ENCODE measurements at regions not wholly inside any gene's neighbourhood (a gene's known extent, or its start where the extent isn't known, plus 50 kb on each side); places are given as distances from the start of the nearest gene placed in this dataset.

DNA sequence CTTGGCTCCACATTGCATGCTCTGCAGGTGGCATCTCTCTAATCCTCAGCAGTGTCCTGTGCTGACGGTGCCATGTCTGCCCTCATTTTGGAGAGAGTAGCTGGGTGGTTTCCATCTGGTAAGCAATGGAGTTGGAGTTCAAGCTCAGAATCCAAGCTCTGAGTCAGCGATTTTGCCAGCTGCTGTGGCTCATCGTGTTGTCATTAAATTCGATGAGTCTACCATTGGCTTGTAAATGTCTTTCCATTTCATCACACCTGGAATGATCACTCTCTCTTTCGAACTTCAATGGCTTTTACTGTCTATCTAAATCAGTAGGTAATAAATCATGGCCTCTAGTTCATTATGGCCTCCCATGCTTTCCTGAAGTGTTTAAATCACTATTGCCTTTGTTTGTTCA lies 378.5 kb upstream of the TSHZ2 start:
- Histone ChIP-seq H2BK5ac (ENCODE audit: low read depth, low read length) (no peak overlapping the region), H3K56ac (replicated peaks; ENCODE audit: insufficient read length, low read depth, low read length) (no peak overlapping the region), H3K4ac (replicated peaks; ENCODE audit: insufficient read length, low read depth, low read length) (no peak overlapping the region), H2BK15ac (ENCODE audit: low read length) (no peak overlapping the region), H3K23me2 (ENCODE audit: low read depth, low read length) (no peaks in the 10 kb centered on the region), H3K79me2 (ENCODE audit: control insufficient read depth in 1 of 2, insufficient read depth in 2 of 2, low read length in 2 of 2) (no peaks in the 10 kb centered on the region), H3K4me2 (ENCODE audit: insufficient read depth in 1 of 2, low read depth in 2 of 2, low read length in 2 of 2) (no peak overlapping the region), H2BK20ac (ENCODE audit: low read length) (no peak overlapping the region), H4K5ac (ENCODE audit: insufficient read length, low read depth, low read length) (no peak overlapping the region), H3K27ac (ENCODE audit: low read depth, low read length) (no peak overlapping the region), H3K4me1 (replicated peaks in 1 of 4; ENCODE audit: control insufficient read depth in 3 of 4, insufficient read depth in 4 of 4, low read length in 3 of 4) (no peaks in the 10 kb centered on the region; a peak in 1 of 7 replicates), H4K91ac (replicated peaks; ENCODE audit: insufficient read length, low read length) (no peak overlapping the region), H3K23ac (ENCODE audit: insufficient read length) (no peak overlapping the region), H4K20me1 (replicated peaks in 1 of 2; ENCODE audit: control insufficient read depth in 1 of 2, insufficient read depth in 2 of 2, low read length in 2 of 2) (no peaks in the 10 kb centered on the region), H3K9me3 (ENCODE audit: insufficient read depth in 2 of 2, low read depth in 1 of 2, low read length in 1 of 2) (no peaks in the 10 kb centered on the region), H3K14ac (ENCODE audit: insufficient read length) (no peak overlapping the region), H2BK120ac (replicated peaks; ENCODE audit: low read depth, low read length) (no peak overlapping the region), H3K79me1 (ENCODE audit: low read depth, low read length) (no peaks in the 10 kb centered on the region), H3K27me3 (replicated peaks in 1 of 4; ENCODE audit: control insufficient read depth in 3 of 4, extremely low read depth in 1 of 4, insufficient read depth in 3 of 4, low read length in 3 of 4) (no peaks in the 10 kb centered on the region), H2BK12ac (ENCODE audit: low read depth, low read length) (no peak overlapping the region), H3K36me3 (ENCODE audit: control insufficient read depth in 2 of 4, insufficient read depth in 4 of 4, low read length in 3 of 4) (no peaks in the 10 kb centered on the region), H2AK5ac (ENCODE audit: low read depth, low read length) (no peak overlapping the region), H4K8ac (ENCODE audit: extremely low read depth, insufficient read depth, low read length) (no peak overlapping the region), H2AFZ (ENCODE audit: low read length) (no peak overlapping the region), H3K18ac (ENCODE audit: extremely low read depth, low read length) (no peak overlapping the region), H3K4me3 (ENCODE audit: extremely low read depth in 1 of 4, insufficient read depth in 2 of 4, low read depth in 3 of 4, low read length in 4 of 4) (no peak overlapping the region), H3K9ac (replicated peaks in 1 of 4; ENCODE audit: extremely low read depth in 1 of 4, low read depth in 3 of 4, low read length in 3 of 4) (no peak overlapping the region)
- no peak for FAIRE-seq
- TF ChIP-seq BACH1 (IDR thresholded peaks at IDR 0.05; ENCODE audit: low read length) (peak; percentile 41; the same call in 1 of the 2 replicates), TAF1 (IDR thresholded peaks at IDR 0.05; ENCODE audit: low read depth, low read length) (no peak)
- CTCF ChIA-PET (ENCODE audit: partially characterized antibody): no interaction called here
- POLR2A ChIA-PET (ENCODE audit: partially characterized antibody): no interaction called here
- 71% methylated on average over 5 of the region's 5 CpGs; no CpG with 5 or more reads in 1 of the 2 experiments for WGBS, 2 experiments (ENCODE audit: extremely low coverage in 1 of 2, insufficient coverage in 1 of 2, insufficient read length in 1 of 2, insufficient replicate concordance in 2 of 2, low coverage in 1 of 2, low lambda C conversion rate in 2 of 2, missing lambda C conversion rate in 1 of 2)
- no peak for DNase-seq (ENCODE audit: low read depth in 1 of 2, low spot score in 2 of 2)

All from H1 (cell line).